Central memory CD8-positive, alpha-beta T cell (primary cell): ENCODE measurements at regions not wholly inside any gene's neighbourhood (a gene's known extent, or its start where the extent isn't known, plus 50 kb on each side); places are given as distances from the start of the nearest gene placed in this dataset.

Experiments used
- ATAC-seq: fragments of 150-1000 bp; cut with Tn5 transposase; replicated peaks from 2 replicates; pipeline ENCODE4 v1.10.0; 2022; ENCODE audit warnings: mild to moderate bottlenecking, moderate FRiP score, moderate number of reproducible peaks; ENCODE audit not compliant: poor library complexity, severe bottlenecking; ENCODE audit errors: extremely low read depth
- DNase-seq, 2 donors: peaks; one replicate each; pipeline ENCODE4 v3.0.0; 2021; ENCODE audit warnings: low spot score in 2 of 2
- H3K27ac Mint-ChIP-seq: one replicate; pipeline ENCODE4 v1.8.0; 2022; ENCODE audit warnings: low read depth, mild to moderate bottlenecking, moderate library complexity, mixed read lengths
- H3K27me3 Mint-ChIP-seq: one replicate; pipeline ENCODE4 v1.8.0; 2022; ENCODE audit warnings: mixed read lengths
- H3K36me3 Mint-ChIP-seq: one replicate; pipeline ENCODE4 v1.8.0; 2022; ENCODE audit warnings: mild to moderate bottlenecking, moderate library complexity, mixed read lengths; ENCODE audit not compliant: insufficient read depth
- H3K4me1 Mint-ChIP-seq: one replicate; pipeline ENCODE4 v1.8.0; 2022; ENCODE audit warnings: mixed read lengths
- H3K4me3 Mint-ChIP-seq: one replicate; pipeline ENCODE4 v1.8.0; 2022; ENCODE audit warnings: mild to moderate bottlenecking, moderate library complexity, mixed read lengths
- H3K9me3 Mint-ChIP-seq: one replicate; pipeline ENCODE4 v1.8.0; 2022; ENCODE audit warnings: mixed read lengths

- DNase-seq (no peak), ATAC-seq (no peak)
- Mint-ChIP-seq H3K4me1 (no peaks in the 10 kb centered on the region), H3K27me3 (no peaks in the 10 kb centered on the region), H3K9me3 (peaks cover 5% of the 10 kb centered on the region), H3K27ac (no peak overlapping the region), H3K4me3 (no peak overlapping the region), H3K36me3 (peaks cover 2% of the 10 kb centered on the region)
Measured at GRCh38 chr7:131267631-131268030, 60.0 kb upstream of the MKLN1 start.

- Mint-ChIP-seq H3K4me3 (no peak overlapping the region), H3K4me1 (no peaks in the 10 kb centered on the region), H3K9me3 (peaks cover 5% of the 10 kb centered on the region), H3K36me3 (peaks cover 2% of the 10 kb centered on the region), H3K27me3 (no peaks in the 10 kb centered on the region), H3K27ac (no peak overlapping the region)
- ATAC-seq (no peak), DNase-seq (no peak)
Measured at GRCh38 chr7:131268906-131269305, 58.8 kb upstream of the MKLN1 start.

- H3K36me3 Mint-ChIP-seq: peaks cover 2% of the 10 kb centered on the region
- peaks cover 5% of the 10 kb centered on the region for H3K9me3 Mint-ChIP-seq
- H3K4me1 Mint-ChIP-seq: no peaks in the 10 kb centered on the region
- H3K4me3 Mint-ChIP-seq: no peak overlapping the region
- DNase-seq: no peak
- no peak for ATAC-seq
- H3K27ac Mint-ChIP-seq: no peak overlapping the region
- no peaks in the 10 kb centered on the region for H3K27me3 Mint-ChIP-seq
Measured at GRCh38 chr7:131272086-131272485, 55.6 kb upstream of the MKLN1 start.

GRCh38 chr7:131274986-131275385 is 52.7 kb upstream of the MKLN1 start:
- H3K27ac Mint-ChIP-seq: no peak overlapping the region
- ATAC-seq (no peak), DNase-seq (no peak)
- no peaks in the 10 kb centered on the region for H3K36me3 Mint-ChIP-seq
- H3K9me3 Mint-ChIP-seq: no peaks in the 10 kb centered on the region
- H3K27me3 Mint-ChIP-seq: no peaks in the 10 kb centered on the region
- no peaks in the 10 kb centered on the region for H3K4me1 Mint-ChIP-seq
- H3K4me3 Mint-ChIP-seq: no peak overlapping the region

GRCh38 chr7:131276190-131276589 is 51.5 kb upstream of the MKLN1 start:
- no peaks in the 10 kb centered on the region for H3K9me3 Mint-ChIP-seq
- no peak for ATAC-seq
- H3K36me3 Mint-ChIP-seq: peaks cover 2% of the 10 kb centered on the region
- no peak for DNase-seq
- H3K27ac Mint-ChIP-seq: no peak overlapping the region
- H3K27me3 Mint-ChIP-seq: no peaks in the 10 kb centered on the region
- H3K4me1 Mint-ChIP-seq: no peaks in the 10 kb centered on the region
- H3K4me3 Mint-ChIP-seq: no peak overlapping the region

- Mint-ChIP-seq H3K27me3 (no peaks in the 10 kb centered on the region), H3K4me3 (no peak overlapping the region), H3K9me3 (no peaks in the 10 kb centered on the region), H3K36me3 (peaks cover 2% of the 10 kb centered on the region), H3K4me1 (no peaks in the 10 kb centered on the region), H3K27ac (no peak overlapping the region)
- DNase-seq (no peak), ATAC-seq (no peak)
Measured at GRCh38 chr7:131276748-131277147, 50.9 kb upstream of the MKLN1 start.
